GM12878 (cell line): ENCODE measurements at regions not wholly inside any gene's neighbourhood (a gene's known extent, or its start where the extent isn't known, plus 50 kb on each side); places are given as distances from the start of the nearest gene placed in this dataset.

Experiments
- ATAC-seq: fragments of 200-7000 bp; cut with Tn5 transposase; 3 replicates; pipeline ENCODE4 v1.9.1; 2020; ENCODE audit warnings: mild to moderate bottlenecking, moderate library complexity
- BruUV-seq: library from RNA; stranded (reverse); fragments of 400-500 nt; replicated peaks from 2 replicates; lab custom pipeline; 2021; lab: Mats Ljungman, UMichigan
- CTCF ChIA-PET: fragments of 300-600 bp; sonication (Branson Sonifier 250); formaldehyde crosslinking; extraction: SDS; loops from one replicate; lab custom pipeline; 2021; ENCODE audit warnings: inconsistent platforms; lab: Yijun Ruan, JAX
- POLR2A ChIA-PET: fragments of 350-600 bp; formaldehyde crosslinking; extraction: SDS; loops from one replicate; lab custom pipeline; 2021; ENCODE audit warnings: inconsistent platforms; lab: Charles Lee
- RAD21 ChIA-PET: fragments of 300-600 bp; sonication (Branson Sonifier 250); formaldehyde crosslinking; loops from one replicate; lab custom pipeline; 2023; ENCODE audit warnings: antibody characterized with exemption; ENCODE audit not compliant: unreplicated experiment; lab: Charles Lee
- SMC1A ChIA-PET: fragments of 300-600 bp; sonication (Branson Sonifier 250); formaldehyde crosslinking; loops from one replicate; lab custom pipeline; 2023; ENCODE audit not compliant: unreplicated experiment, uncharacterized antibody; lab: Charles Lee
- DNase-seq: peaks from one replicate; pipeline ENCODE4 v3.0.0-alpha.2; 2011; ENCODE audit warnings: low read depth, low spot score
- FAIRE-seq: peaks from 3 replicates; lab custom pipeline; 2011; peaks lifted over from hg19 to GRCh38; lab: Jason Lieb, UNC
- H2AFZ ChIP-seq: 2 replicates; pipeline ENCODE4 v1.6.0; 2011; ENCODE audit warnings: low read depth, low read length, control low read depth; ENCODE audit not compliant: control insufficient read depth
- H3K27ac ChIP-seq: 2 replicates; pipeline ENCODE4 v1.5.1; 2011; ENCODE audit warnings: control low read depth; ENCODE audit not compliant: control insufficient read depth, insufficient read depth
- H3K27me3 ChIP-seq, 2 experiments: replicated peaks in 1 of 2; 2 replicates each; pipeline versions ENCODE4 v1.6.0 to v1.6.1; 2011; ENCODE audit warnings: low read length in 1 of 2; ENCODE audit not compliant: control insufficient read depth in 2 of 2, insufficient read depth in 2 of 2
- H3K36me3 ChIP-seq, 2 experiments: 2 replicates each; pipeline ENCODE4 v1.5.1; 2011; ENCODE audit warnings: low read length in 1 of 2; ENCODE audit not compliant: control insufficient read depth in 2 of 2, insufficient read depth in 2 of 2
- H3K4me1 ChIP-seq: 2 replicates; pipeline ENCODE4 v1.6.1; 2011; ENCODE audit warnings: mild to moderate bottlenecking, low read length, moderate library complexity, mixed read lengths; ENCODE audit not compliant: control insufficient read depth, insufficient read depth
- H3K4me2 ChIP-seq: 2 replicates; pipeline ENCODE4 v1.6.0; 2011; ENCODE audit warnings: control low read depth; ENCODE audit not compliant: control insufficient read depth, insufficient read depth
- H3K4me3 ChIP-seq: fragments of 200-600 bp; sonication (generic); 2 replicates; pipeline ENCODE4 v1.5.1; 2016
- H3K79me2 ChIP-seq: 2 replicates; pipeline ENCODE4 v1.6.0; 2011; ENCODE audit warnings: low read length; ENCODE audit not compliant: control insufficient read depth, insufficient read depth
- H3K9ac ChIP-seq: 2 replicates; pipeline ENCODE4 v1.8.0; 2011; ENCODE audit warnings: low read length, control low read depth, mixed read lengths; ENCODE audit not compliant: control insufficient read depth, insufficient read depth
- H3K9me3 ChIP-seq: replicated peaks from 3 replicates; pipeline ENCODE4 v1.5.1; 2011; ENCODE audit warnings: mild to moderate bottlenecking, low read length; ENCODE audit not compliant: control insufficient read depth, insufficient read depth
- H4K20me1 ChIP-seq: 2 replicates; pipeline ENCODE4 v1.6.0; 2011; ENCODE audit not compliant: control insufficient read depth, insufficient read depth
- BACH1 ChIP-seq: fragments of 450-650 bp; IDR thresholded peaks from 2 replicates; pipeline ENCODE4 v1.6.1; 2017; ENCODE audit warnings: mild to moderate bottlenecking, borderline replicate concordance
- KDM1A ChIP-seq: fragments of 200-600 bp; sonication (generic); IDR thresholded peaks from 2 replicates; pipeline ENCODE4 v1.6.1; 2016; ENCODE audit warnings: borderline replicate concordance
- MEF2B ChIP-seq: fragments of 450-650 bp; IDR thresholded peaks from 2 replicates; pipeline ENCODE4 v1.6.1; 2018; ENCODE audit warnings: mild to moderate bottlenecking, moderate library complexity; ENCODE audit not compliant: partially characterized antibody, poor library complexity, severe bottlenecking
- RCOR1 ChIP-seq: conservative IDR thresholded peaks from 2 replicates; pipeline ENCODE4 v1.6.1; 2012; ENCODE audit warnings: low read depth, low read length, improper control_type of control experiment
- SMC3 ChIP-seq: IDR thresholded peaks from 2 replicates; pipeline ENCODE4 v1.6.1; 2011; ENCODE audit warnings: low read length, improper control_type of control experiment, borderline replicate concordance
- TBL1XR1 ChIP-seq: IDR thresholded peaks from 2 replicates; pipeline ENCODE4 v1.6.1; 2012; ENCODE audit warnings: low read depth, low read length, improper control_type of control experiment
- TCF7 ChIP-seq: IDR thresholded peaks from 2 replicates; pipeline ENCODE4 v1.6.1; 2014; ENCODE audit warnings: antibody characterized with exemption, borderline replicate concordance
- ZNF217 ChIP-seq: fragments of 450-650 bp; IDR thresholded peaks from 2 replicates; pipeline ENCODE4 v1.6.1; 2017; ENCODE audit warnings: antibody characterized with exemption, mild to moderate bottlenecking
- WGBS: methylation state at CpG from one replicate; pipeline ENCODE4 v1.1.6; 2016; ENCODE audit warnings: low lambda C conversion rate; ENCODE audit not compliant: insufficient replicate concordance, insufficient coverage; ENCODE audit errors: missing lambda C conversion rate; 5-methylcytosine and 5-hydroxymethylcytosine counted together
- in situ Hi-C: fragments of 300-500 bp; cut with MboI; formaldehyde crosslinking; loops from 9 replicates; pipeline ENCODE4 v1.14.3; 2018; ENCODE audit warnings: mixed read lengths
- intact Hi-C: fragments of 100-400 bp; cut with micrococcal nuclease; formaldehyde crosslinking; loops from one replicate; pipeline ENCODE4 v1.14.2; 2022; ENCODE audit not compliant: unreplicated experiment
- TF ChIP-seq, protein P1 (sequence below), 3 experiments: IDR thresholded peaks in 2 of 3; conservative IDR thresholded peaks in 1 of 3; 2 replicates each; pipeline ENCODE4 v1.5.1; 2011; ENCODE audit warnings: low read depth in 3 of 3, low read length in 3 of 3, mild to moderate bottlenecking in 3 of 3, control low read depth in 2 of 3, moderate library complexity in 2 of 3, inconsistent platforms in 1 of 3, mixed read lengths in 1 of 3; ENCODE audit not compliant: control insufficient read depth in 2 of 3, insufficient read depth in 1 of 3; ENCODE audit errors: extremely low read depth in 1 of 3

- SMC1A ChIA-PET = no interaction called here
Measured at GRCh38 chrX:42604302-42604701, 173.7 kb downstream of the PPP1R2C start.

More at GRCh38 chrX:42604302-42604701, 173.7 kb downstream of the PPP1R2C start:
- Histone ChIP-seq H4K20me1 (no peaks in the 10 kb centered on the region), H3K9me3 (no peaks in the 10 kb centered on the region), H3K4me1 (no peaks in the 10 kb centered on the region), H3K36me3 (no peaks in the 10 kb centered on the region), H3K4me2 (no peak overlapping the region), H3K4me3 (no peak overlapping the region), H3K27ac (no peak overlapping the region), H3K9ac (no peak overlapping the region), H2AFZ (no peak overlapping the region), H3K79me2 (no peaks in the 10 kb centered on the region), H3K27me3 (no peaks in the 10 kb centered on the region; a peak in 1 of 4 replicates)
- ChIA-PET CTCF (interaction anchor here (1.2 kb wide), 1 partner anchor 11 kb away, joined by 6 read pairs; no protein-coding TSS in a partner anchor), RAD21 (no interaction called here), POLR2A (no interaction called here)
- FAIRE-seq (no peak), DNase-seq (no peak), ATAC-seq (no peak)
- BruUV-seq = no TSS peak
- 49% methylated on average over 2 of the region's 2 CpGs for WGBS
- intact Hi-C loops = no loop called here
- TF ChIP-seq KDM1A (no peak), MEF2B (no peak), RCOR1 (no peak), BACH1 (no peak), TCF7 (no peak), SMC3 (no peak), TBL1XR1 (no peak), ZNF217 (no peak)
- TF ChIP-seq, protein P1, sequence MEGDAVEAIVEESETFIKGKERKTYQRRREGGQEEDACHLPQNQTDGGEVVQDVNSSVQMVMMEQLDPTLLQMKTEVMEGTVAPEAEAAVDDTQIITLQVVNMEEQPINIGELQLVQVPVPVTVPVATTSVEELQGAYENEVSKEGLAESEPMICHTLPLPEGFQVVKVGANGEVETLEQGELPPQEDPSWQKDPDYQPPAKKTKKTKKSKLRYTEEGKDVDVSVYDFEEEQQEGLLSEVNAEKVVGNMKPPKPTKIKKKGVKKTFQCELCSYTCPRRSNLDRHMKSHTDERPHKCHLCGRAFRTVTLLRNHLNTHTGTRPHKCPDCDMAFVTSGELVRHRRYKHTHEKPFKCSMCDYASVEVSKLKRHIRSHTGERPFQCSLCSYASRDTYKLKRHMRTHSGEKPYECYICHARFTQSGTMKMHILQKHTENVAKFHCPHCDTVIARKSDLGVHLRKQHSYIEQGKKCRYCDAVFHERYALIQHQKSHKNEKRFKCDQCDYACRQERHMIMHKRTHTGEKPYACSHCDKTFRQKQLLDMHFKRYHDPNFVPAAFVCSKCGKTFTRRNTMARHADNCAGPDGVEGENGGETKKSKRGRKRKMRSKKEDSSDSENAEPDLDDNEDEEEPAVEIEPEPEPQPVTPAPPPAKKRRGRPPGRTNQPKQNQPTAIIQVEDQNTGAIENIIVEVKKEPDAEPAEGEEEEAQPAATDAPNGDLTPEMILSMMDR (IDR thresholded peaks at IDR 0.05 in 2 of 3, conservative IDR thresholded peaks at IDR 0.05 in 1 of 3; ENCODE audit: control insufficient read depth in 2 of 3, extremely low read depth in 1 of 3, insufficient read depth in 1 of 3, low read depth in 3 of 3, low read length in 3 of 3) = no peak
- in situ Hi-C loops = no loop called here
